NCI-H1694 treated with DMSO at 0.1 percent for 48 hours (cell line): ENCODE measurements at regions not wholly inside any gene's neighbourhood (a gene's known extent, or its start where the extent isn't known, plus 50 kb on each side); places are given as distances from the start of the nearest gene placed in this dataset.

Source experiments
- DNase-seq: peaks from one replicate; lab custom pipeline; 2025; lab: John Stamatoyannopoulos, UW

DNA sequence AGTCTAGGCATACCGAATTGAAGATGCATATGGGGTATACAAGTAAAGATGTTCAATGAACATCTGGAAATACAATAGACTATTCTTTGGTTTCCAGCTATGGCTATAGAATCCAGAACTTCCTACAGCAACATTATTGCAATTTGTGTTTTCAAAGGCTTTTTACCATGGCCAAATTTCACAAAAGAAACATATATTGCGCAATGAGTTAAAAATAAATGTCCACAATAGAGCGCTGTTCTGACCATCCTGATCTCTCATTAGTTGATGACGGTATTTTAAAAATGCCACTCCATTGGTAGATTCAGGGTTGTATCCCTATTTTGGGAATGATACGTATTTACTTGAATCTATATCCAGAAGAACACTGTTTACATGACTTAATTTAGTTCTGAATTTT is 139.2 kb downstream of the LINC00632 start:
- no peak for DNase-seq

DNA sequence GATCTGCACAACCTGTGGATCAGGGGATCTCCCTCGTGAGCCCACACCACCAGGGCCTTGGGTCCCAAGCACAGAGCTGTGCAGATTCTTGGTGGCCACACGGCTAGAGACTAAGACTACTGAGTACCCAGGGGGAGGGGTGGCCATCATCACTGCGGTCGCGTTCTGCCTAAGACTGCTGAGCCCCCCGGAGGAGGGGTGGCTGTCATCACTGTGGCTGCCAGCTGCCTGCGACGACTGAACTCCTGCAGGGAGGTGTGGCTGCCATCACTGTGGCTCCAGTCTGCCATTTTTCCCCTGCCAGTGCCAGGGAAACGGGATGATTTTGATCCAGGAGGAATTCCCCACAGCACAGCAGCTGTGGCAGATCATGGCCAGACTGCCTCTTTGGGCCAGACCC is 141.7 kb upstream of the SPANXB1 start:
- DNase-seq, result no peak

DNA sequence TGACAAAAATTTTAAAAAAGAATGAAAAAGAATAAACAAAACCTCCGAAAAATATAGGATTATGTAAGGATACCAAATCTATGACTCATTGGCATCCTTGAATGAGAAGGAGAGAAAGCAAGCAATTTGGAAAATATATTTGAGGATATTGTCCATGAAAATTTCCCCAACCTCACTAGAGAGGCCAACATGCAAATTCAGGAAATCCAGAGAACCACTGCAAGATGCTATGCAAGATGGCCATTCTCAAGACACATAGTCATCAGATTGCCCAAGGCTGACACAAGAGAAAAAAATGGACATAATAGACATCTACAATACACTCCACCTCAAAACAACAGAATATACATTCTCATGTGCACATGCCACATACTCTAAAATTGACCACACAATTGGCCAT is 135.9 kb upstream of the SPANXB1 start:
- DNase-seq, result no peak

DNA sequence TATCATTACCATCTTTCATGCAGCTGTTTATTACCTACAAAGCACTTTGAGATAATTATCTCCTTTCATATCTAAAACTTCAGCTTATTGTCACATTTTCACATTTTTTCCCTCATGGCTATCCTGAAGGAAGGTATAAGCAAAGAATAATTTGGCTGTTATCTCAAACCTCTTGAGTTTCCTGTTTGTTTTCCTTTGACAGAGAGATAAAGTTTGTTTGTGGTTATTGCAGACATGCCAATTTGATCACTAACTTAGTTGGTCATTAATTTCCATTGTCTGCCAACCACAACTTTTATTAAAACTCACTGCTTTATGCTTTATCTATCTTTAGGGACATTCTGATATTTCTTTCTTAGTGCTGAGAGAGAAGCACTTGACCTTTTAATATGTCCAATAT is 89.8 kb upstream of the SPANXB1 start:
- no peak for DNase-seq

DNA sequence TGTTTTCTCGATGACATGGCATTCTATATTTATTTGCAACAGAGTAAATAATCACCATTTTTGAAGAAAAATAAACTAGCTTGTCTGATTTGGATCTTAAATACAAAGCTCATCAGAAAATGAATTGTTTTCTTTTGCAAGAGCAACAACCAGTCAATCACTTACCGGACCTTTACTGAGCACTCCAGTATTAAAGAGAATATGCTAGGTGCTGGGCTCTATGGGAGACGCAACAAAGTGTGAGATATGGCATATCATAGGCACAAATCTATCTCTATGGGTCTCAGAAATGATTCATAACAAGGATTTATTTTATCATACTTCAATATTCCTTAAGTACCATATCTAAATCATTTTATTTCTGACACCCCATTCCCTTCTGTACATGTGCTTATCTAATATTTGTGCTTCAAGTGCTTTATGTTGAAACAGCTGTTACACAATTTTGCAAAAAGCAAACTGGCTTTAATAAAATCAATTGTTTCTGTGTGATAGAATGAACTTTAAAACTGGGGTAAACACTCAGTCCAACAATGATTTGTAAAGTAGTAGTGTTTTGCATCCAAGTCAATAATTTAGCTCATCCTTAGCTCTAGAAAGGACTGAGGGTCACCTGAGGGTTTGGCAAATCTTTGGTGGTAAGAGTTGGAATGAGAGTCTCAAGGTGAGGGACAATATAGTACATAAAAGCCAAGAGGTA is 88.4 kb upstream of the SPANXB1 start:
- no peak for DNase-seq

DNA sequence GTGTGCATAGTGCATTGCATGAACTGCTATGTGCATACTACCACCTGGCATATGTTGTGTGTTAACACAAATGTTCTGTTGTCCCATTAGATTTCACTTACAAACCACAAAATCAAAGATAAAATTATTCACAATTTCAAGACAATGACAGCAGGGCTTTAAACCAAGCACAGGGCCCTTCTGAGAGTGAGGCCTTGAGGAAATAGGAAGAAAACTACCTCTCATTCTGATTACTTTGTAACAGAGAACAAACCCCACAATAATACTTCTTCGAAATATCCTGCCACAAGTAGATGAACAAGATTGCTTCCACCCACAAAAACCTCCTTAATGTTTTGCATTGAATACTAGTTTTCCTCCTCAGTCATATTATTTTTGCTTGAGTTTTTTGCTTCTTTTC is 85.5 kb upstream of the SPANXB1 start:
- DNase-seq, result no peak

DNA sequence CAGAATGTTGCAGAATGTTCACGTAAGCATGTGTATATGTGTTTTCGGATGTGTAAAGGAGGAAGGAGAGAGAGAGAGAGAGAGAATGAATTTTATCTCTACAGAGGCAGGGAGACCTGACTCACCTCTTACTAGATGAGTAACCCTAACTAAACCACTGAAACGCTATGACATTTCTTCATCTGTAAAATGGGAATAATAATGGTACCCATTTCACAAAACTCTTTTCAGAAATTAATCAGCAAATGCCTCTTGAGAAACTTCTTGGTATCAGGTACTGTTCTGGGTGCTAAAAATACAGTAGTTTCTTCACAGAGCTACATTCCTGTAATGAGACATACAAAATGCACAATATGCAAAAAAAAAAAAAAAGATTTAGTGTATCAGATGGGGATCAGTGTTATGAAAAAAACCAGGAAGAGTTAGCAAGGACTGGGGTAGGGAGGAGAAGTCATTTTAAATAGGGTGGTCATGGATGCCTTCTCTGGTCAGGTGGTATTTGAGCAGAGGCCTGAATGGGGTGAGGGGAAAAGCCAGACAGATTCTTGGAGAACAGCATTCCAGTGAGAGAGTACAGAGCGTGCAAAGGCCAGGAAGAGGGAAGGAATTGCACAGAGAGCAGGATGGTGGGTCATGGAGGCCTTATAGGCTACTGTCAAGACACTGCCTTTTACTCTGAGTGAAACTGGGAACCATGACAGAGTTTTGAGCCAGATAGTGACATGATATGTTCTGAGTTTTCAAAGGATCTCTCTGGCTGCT is 84.9 kb upstream of the SPANXB1 start:
- no peak for DNase-seq

DNA sequence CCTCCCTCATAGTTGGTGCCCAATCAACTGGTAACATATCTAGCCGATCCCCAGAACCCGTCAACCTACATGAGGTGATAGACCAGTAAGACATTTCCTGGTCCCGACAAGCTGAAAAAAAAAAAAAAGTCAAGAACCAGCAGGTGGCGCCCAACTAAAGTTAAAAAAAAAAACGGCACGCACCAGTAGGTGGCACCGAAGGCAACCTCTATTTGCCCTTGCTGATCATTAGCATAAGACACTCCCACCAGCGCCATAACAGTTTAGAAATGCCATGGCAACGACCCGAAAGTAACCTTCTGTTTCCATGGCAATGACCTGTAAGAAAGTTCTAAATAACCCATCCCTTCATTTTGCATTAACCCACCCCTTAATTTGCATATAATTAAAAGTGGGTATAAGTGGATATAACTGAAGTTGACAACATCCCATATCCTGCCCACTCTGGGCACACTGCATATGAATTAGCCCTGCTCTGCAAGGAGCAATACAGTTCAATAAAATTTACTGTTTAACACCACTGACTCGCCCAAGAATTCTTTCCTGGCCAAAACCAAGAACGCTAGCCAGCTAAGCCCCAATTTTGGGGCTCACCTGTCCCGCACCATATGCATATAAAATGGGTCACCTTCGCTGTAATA is 83.9 kb upstream of the SPANXB1 start:
- DNase-seq, result peak; percentile 28

DNA sequence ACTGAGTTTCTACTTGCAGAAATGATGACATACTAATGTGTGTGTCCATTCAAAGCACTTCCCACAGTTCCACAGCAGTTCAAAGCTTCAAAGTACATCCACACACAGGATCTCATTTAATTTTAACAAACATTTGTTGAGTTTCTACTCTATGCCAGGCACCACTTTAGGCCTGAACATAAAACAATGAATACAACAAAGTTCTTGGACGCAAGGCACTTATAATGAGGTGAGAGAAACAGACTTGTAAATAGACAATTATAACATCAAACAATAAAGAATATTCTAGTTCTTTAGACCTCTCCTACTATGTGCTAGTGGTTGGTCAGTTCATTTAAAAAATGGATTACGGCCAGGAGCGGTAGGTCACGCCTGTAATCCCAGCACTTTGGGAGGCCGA is 82.0 kb upstream of the SPANXB1 start:
- no peak for DNase-seq

DNA sequence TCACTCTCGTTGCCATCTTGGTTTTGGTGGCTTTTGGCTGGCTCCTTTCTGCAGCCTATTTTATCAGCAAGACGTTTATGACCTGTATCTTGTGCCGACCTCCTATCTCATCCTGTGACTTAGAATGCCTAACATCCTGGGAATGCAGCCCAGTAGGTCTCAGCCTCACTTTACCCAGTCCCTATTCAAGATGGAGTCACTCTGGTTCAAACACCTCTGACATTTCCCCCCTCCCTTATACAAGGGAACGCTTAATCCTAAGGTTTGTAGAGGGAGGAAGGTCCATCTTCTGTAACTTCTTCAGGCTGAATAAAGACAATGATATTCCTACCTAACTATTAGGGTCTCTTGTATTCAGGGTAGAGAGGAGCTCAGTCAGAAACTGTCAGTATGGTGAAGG is 79.3 kb upstream of the SPANXB1 start:
- DNase-seq, result no peak

DNA sequence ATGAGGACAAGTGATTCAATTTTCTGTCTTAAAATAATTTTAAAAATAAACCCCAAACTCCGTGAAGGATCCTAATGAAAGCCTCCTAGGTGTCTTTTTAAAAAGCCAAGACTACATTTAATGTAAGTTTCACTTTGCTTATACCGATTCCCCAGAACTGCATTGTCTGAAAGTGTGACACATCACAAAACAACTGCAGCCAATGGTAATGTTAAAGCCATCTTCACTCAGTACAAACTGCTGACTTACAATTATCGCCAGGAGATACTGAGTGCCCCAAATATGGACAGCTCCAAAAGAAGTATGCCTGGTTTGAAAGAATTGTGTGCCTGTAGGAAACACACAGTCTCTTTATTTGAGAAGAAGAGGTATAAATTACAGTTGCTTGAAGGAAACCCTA is 73.7 kb upstream of the SPANXB1 start:
- DNase-seq, result no peak

DNA sequence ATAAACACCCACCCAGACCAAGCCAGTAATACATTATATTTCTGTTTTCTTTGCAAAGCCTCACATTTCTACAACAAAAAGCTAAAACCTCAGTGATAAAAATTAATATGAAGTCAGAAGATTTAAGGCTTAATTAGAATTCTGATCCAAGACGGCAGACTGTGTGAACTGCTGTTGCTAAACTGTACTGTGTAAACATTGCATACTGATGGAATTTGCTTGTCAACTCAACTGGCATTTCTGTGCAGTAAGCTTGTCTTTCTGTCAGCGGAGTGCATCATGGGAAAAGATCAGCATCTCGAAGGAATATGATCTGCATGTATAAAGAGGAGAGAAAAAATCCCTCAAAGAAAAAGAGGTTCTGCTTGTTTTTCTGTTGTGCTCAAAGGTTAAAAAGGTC is 69.4 kb upstream of the SPANXB1 start:
- no peak for DNase-seq

DNA sequence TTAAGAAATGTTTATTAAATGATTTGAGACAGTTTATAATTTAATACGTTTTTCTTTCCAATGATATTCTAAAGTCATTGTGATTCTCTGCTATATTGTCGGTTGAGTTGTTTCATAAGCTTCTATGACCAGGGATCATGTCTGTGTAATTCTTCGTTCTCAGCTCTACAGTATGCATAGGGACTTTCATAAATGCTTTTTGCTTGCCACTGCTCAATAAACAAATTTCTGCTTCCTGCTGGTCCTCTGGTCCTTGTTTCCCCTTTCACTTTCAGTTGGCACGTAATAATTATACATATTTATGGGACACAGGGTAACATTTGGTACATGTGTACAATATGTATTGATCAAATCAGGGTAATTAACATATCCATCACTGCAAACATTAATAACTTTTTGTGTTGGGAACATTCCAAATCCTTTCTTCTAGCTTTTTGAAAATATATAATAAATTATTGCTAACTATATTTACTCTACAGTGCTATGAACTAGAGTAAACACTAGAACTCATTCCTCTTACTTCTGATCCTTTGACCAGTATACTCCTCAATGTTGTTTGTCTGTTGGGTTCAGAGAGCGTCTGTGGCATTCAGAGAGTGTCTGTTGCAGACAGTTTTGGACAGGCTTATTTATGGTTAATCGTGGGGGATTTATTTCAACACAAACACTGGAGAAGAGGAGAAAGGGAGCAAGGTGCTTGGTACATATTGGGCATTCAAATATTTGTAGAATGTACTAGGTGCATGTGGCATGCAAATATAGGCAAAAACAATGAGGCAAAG is 68.3 kb upstream of the SPANXB1 start:
- no peak for DNase-seq

DNA sequence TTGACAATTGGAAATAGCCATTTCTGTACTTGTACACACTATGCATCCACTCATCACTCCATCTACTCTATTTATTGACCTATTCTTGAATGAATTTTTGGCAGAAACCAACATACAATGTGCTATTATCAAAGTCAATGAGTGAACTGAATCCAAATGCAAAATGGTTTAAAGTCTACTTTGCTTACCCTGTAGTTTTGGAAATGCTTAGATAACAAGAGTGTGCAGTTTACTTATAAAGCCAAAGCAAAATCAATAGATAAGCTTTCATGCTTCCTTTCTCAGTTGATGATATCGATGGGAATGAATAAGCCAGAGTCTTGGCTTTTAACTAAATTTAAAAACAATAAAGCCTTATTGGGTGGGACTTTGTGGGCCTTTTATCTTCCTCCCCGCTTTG is 58.9 kb upstream of the SPANXB1 start:
- no peak for DNase-seq

DNA sequence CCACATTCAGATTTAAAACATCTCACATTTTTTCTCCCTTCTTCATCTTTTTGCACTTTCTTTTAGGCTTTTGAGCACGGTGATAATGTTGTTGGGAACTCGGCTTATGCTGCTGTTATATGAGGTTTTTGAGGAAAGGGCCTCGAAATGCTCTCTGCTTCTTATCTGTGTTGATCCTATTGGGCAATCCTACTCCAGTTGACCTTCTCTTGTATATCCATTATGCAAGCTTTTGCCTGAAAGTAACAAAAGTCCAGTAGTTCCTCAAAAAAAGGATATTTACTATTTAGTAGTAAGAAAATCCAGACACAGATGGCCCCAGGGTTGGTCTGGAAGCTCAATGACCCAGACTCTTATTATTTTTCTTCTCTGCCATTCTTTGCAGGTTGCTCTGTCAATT is 57.7 kb upstream of the SPANXB1 start:
- no peak for DNase-seq

DNA sequence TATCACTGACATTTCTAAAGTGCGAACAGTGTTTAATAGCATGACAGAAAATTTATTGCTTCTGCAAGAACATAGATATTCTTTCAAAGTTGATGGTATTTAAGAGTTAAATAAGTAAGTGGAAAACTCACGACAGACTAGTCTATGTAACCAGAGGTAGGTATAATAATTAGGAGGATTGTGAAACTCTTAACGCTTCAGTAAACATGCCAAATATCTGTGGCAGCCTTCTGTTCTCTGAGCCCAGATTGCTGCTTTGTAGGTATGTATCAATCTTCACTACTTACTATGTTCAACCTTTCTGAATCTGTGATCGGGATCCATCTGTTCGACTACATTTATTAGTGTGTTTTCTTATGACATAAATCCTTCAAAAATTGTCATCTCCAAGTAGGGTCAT is 53.6 kb upstream of the SPANXB1 start:
- no peak for DNase-seq

DNA sequence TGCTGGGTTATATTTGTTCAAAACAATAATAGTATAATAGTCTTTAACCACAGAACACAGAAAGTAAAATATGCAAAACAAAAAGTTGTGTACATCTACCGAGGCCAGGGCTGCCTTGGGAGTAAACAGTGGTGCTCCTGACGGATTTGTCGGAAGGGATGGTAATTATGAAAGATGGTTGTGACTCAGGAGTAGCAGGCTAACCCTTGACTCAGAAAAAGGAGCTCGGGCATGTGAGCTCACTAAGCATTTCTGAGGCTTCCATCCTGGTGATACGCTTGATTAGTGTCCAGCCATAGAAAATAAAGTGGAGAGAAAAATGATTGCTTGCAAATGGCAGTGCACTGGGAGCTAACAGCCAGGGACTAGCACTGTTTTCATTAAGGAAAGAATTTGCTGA is 53.2 kb upstream of the SPANXB1 start:
- DNase-seq, result no peak
